ENCODE measurements at regions not wholly inside any gene's neighbourhood (a gene's known extent, or its start where the extent isn't known, plus 50 kb on each side); places are given as distances from the start of the nearest gene placed in this dataset.

DNA sequence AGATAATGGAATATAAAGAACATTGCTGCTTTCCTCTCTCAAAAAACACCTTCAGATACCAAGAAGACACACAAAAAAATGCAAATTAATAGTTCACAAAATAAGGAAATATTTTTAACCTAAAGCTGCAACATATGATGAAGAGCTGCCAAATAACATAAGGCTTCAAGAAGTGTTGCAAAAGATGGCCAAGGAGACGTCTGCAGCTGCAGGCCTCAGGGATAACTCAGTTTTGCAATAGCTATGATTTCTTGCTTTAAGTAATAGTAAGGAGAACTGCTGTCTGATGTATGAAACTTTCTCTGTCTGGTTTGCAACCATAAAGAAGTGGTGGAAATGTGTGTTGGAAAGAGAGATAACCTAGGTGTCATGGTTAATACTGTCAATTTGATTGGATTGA lies 1237.5 kb downstream of the MRPL39 start:
- Histone ChIP-seq H3K4me1 (no peaks in the 10 kb centered on the region), H3K9me3 (no peaks in the 10 kb centered on the region), H3K27me3 (no peaks in the 10 kb centered on the region), H3K36me3 (no peaks in the 10 kb centered on the region), H3K4me3 (no peak overlapping the region), H3K27ac (no peak overlapping the region)
- DNase-seq (peak in 1 of 4 donors; percentile 31), ATAC-seq (no peak)
- TF ChIP-seq, protein P1, sequence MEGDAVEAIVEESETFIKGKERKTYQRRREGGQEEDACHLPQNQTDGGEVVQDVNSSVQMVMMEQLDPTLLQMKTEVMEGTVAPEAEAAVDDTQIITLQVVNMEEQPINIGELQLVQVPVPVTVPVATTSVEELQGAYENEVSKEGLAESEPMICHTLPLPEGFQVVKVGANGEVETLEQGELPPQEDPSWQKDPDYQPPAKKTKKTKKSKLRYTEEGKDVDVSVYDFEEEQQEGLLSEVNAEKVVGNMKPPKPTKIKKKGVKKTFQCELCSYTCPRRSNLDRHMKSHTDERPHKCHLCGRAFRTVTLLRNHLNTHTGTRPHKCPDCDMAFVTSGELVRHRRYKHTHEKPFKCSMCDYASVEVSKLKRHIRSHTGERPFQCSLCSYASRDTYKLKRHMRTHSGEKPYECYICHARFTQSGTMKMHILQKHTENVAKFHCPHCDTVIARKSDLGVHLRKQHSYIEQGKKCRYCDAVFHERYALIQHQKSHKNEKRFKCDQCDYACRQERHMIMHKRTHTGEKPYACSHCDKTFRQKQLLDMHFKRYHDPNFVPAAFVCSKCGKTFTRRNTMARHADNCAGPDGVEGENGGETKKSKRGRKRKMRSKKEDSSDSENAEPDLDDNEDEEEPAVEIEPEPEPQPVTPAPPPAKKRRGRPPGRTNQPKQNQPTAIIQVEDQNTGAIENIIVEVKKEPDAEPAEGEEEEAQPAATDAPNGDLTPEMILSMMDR (IDR thresholded peaks at IDR 0.05) = no peak
- intact Hi-C loops (cut with DNase I) = no loop called here

DNA sequence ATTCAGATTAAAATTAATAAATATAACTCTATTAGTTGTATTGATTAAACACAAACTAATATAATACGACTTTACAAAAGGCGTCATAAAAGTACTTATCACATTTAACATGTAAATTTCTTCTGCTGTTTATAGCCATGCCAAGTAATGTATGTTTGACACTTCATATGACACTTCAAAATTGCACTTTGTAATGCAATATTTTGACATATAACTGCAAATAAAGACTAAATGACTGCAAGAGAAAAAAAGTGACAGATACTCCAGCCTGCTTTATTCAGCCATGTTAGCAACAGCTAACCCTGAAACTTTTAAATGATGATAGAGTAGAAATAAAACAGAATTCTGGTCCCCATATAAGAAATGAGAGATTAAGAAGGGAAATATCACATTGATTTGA lies 1238.0 kb downstream of the MRPL39 start:
- no peaks in the 10 kb centered on the region for H3K9me3 ChIP-seq
- no peak for DNase-seq
- no peaks in the 10 kb centered on the region for H3K36me3 ChIP-seq
- no peak overlapping the region for H3K27ac ChIP-seq
- TF ChIP-seq, protein P1 (IDR thresholded peaks at IDR 0.05) = no peak
- ATAC-seq = no peak
- intact Hi-C loops (cut with DNase I) = no loop called here
- no peaks in the 10 kb centered on the region for H3K4me1 ChIP-seq
- H3K27me3 ChIP-seq = no peaks in the 10 kb centered on the region
- no peak overlapping the region for H3K4me3 ChIP-seq

DNA sequence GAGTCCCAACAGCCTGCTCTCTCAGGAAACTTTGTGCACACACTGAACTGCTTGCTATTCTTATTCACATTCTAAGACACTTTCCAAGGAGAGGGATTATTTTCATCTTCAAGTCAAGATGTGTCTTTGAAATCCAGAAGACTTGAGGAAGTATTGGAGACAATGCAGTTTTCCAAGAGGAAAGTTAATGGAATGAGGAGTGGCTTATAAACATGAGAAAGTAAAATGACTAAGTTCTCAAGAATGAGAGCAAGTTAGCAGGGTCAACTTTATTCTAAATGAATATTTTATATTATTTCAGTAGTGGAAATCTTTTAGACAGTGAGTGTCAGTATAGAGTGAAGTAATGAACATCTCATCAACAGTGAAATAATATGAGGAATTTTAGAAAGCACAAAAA lies 1239.3 kb downstream of the MRPL39 start:
- H3K36me3 ChIP-seq = no peaks in the 10 kb centered on the region
- no peaks in the 10 kb centered on the region for H3K4me1 ChIP-seq
- H3K9me3 ChIP-seq = no peaks in the 10 kb centered on the region
- H3K27ac ChIP-seq = no peak overlapping the region
- intact Hi-C loops (cut with DNase I) = no loop called here
- no peak overlapping the region for H3K4me3 ChIP-seq
- DNase-seq (no peak), ATAC-seq (no peak)
- TF ChIP-seq, protein P1 (IDR thresholded peaks at IDR 0.05) = no peak
- H3K27me3 ChIP-seq = no peaks in the 10 kb centered on the region

DNA sequence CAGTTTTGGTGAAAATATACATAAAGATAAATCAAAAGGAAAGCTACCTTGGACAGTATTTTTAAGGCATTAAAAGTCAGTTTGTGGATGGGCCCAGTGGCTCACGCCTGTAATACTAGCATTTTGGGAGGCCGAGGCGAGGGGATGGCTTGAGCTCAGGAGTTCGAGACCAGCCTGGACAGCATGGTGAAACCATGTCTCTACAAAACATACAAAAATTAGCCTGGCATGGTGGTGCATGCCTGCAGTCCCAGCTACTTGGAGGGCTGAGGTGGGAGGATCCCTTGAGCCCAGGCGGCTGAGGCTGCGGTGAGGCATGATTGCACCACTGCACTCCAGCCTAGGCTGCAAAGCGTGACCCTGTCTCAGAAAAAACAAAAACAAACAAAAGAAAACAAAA lies 1253.8 kb downstream of the MRPL39 start:
- no peak for DNase-seq
- ATAC-seq = no peak
- H3K27me3 ChIP-seq = no peaks in the 10 kb centered on the region
- TF ChIP-seq, protein P1 (IDR thresholded peaks at IDR 0.05) = no peak
- H3K4me3 ChIP-seq = no peak overlapping the region
- intact Hi-C loops (cut with DNase I) = no loop called here
- no peaks in the 10 kb centered on the region for H3K36me3 ChIP-seq
- no peak overlapping the region for H3K27ac ChIP-seq
- H3K4me1 ChIP-seq = no peaks in the 10 kb centered on the region
- no peaks in the 10 kb centered on the region for H3K9me3 ChIP-seq

DNA sequence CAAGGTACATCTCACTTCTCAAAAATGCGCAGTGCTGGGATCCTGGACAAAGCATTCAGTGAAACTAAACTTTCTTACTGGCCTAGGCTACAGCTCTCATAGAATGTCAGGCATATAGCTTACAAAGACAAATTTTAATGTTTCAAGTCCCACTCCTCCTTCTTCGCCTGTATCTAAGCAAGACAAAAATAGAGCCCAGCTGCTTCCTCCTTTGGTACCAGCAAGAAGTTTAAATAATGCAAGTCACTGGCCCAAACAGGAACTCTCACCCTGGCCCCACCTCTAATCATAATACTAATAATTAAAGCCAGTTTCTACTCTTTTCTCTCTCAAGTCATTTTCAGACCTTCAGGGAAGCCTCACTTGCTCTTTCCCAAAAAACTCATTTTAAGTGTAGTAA lies 1267.9 kb downstream of the MRPL39 start:
- intact Hi-C loops (cut with DNase I) = no loop called here
- no peak overlapping the region for H3K27ac ChIP-seq
- TF ChIP-seq, protein P1 (IDR thresholded peaks at IDR 0.05) = no peak
- H3K4me1 ChIP-seq = no peaks in the 10 kb centered on the region
- H3K4me3 ChIP-seq = no peak overlapping the region
- no peaks in the 10 kb centered on the region for H3K27me3 ChIP-seq
- no peaks in the 10 kb centered on the region for H3K9me3 ChIP-seq
- H3K36me3 ChIP-seq = no peaks in the 10 kb centered on the region
- DNase-seq (no peak), ATAC-seq (no peak)
